Esophagus muscularis mucosa (tissue), 4 donors: ENCODE measurements at regions not wholly inside any gene's neighbourhood (a gene's known extent, or its start where the extent isn't known, plus 50 kb on each side); places are given as distances from the start of the nearest gene placed in this dataset.

Experiments used
- DNase-seq: peaks from one replicate; pipeline ENCODE4 v3.0.0-alpha.2; 2017; ENCODE audit errors: extremely low spot score
- H3K27ac ChIP-seq, 4 donors: fragments of 200-600 bp; sonication (generic); replicated peaks in 1 of 4; 1 replicate in 3 of 4; 2 replicates in 1 of 4; pipeline ENCODE4 v1.5.1; 2016 to 2019; ENCODE audit warnings: mild to moderate bottlenecking in 1 of 4
- H3K27me3 ChIP-seq, 4 donors: fragments of 200-600 bp; sonication (generic); one replicate each; pipeline versions ENCODE4 v1.5.1 to v1.6.0; 2016 to 2019
- H3K36me3 ChIP-seq, 4 donors: fragments of 200-600 bp; sonication (generic); one replicate each; pipeline ENCODE4 v1.5.1; 2016 to 2019
- H3K4me1 ChIP-seq, 4 donors: fragments of 200-600 bp; sonication (generic); one replicate each; pipeline ENCODE4 v1.5.1; 2016 to 2019
- H3K4me3 ChIP-seq, 4 donors: fragments of 200-600 bp; sonication (generic); 1 replicate in 2 of 4; 2 replicates in 2 of 4; pipeline ENCODE4 v1.5.1; 2016 to 2019; ENCODE audit warnings: mild to moderate bottlenecking in 4 of 4, moderate library complexity in 1 of 4
- H3K9me3 ChIP-seq, 4 donors: fragments of 200-600 bp; sonication (generic); 1 replicate in 3 of 4; 2 replicates in 1 of 4; pipeline ENCODE4 v1.5.1; 2016 to 2019
- CTCF ChIP-seq, 3 experiments: fragments of 200-600 bp in 2 of 3; fragments of 450-650 bp in 1 of 3; sonication (generic) in 2 of 3; IDR thresholded peaks; one replicate each; pipeline ENCODE4 v1.5.1; 2017 to 2019; ENCODE audit warnings: antibody characterized with exemption in 3 of 3, mild to moderate bottlenecking in 2 of 3, moderate library complexity in 1 of 3
- EP300 ChIP-seq: sonication (generic); formaldehyde crosslinking; IDR thresholded peaks from one replicate; pipeline ENCODE4 v1.6.1; 2017; ENCODE audit warnings: antibody characterized with exemption
- POLR2A ChIP-seq: fragments of 450-650 bp; IDR thresholded peaks from one replicate; pipeline ENCODE4 v1.6.1; 2017; ENCODE audit warnings: antibody characterized with exemption, moderate library complexity, mild to moderate bottlenecking, low read depth
- POLR2AphosphoS5 ChIP-seq, 2 donors: sonication (generic); formaldehyde crosslinking; IDR thresholded peaks; one replicate each; pipeline ENCODE4 v1.6.1; 2017; ENCODE audit warnings: antibody characterized with exemption in 2 of 2
- WGBS: methylation state at CpG from one replicate; pipeline ENCODE4 v1.1.5; 2018; 5-methylcytosine and 5-hydroxymethylcytosine counted together
- intact Hi-C: fragments of 100-400 bp; cut with DNase I; formaldehyde crosslinking; loops from one replicate; pipeline ENCODE4 v1.15.1; 2023

GRCh38 chr3:117786349-117786748, 1076.8 kb downstream of the TUSC7 start:
- TF ChIP-seq EP300 (no peak), POLR2AphosphoS5 (IDR thresholded peaks at IDR 0.05) (no peak), CTCF (IDR thresholded peaks at IDR 0.05) (no peak), POLR2A (no peak)
- Histone ChIP-seq H3K27me3 (no peaks in the 10 kb centered on the region), H3K27ac (no peak overlapping the region), H3K4me3 (no peak overlapping the region), H3K9me3 (no peaks in the 10 kb centered on the region), H3K36me3 (no peaks in the 10 kb centered on the region), H3K4me1 (peaks cover 0 to 6% (median 0%) of the 10 kb centered on the region in 4 donors)
- intact Hi-C loops, result no loop called here
- WGBS, result 64% methylated on average over 2 of the region's 2 CpGs
- no peak for DNase-seq

GRCh38 chr3:117788061-117788460, 1078.5 kb downstream of the TUSC7 start:
- intact Hi-C loops, result no loop called here
- Histone ChIP-seq H3K27ac (no peak overlapping the region), H3K9me3 (no peaks in the 10 kb centered on the region), H3K36me3 (no peaks in the 10 kb centered on the region), H3K27me3 (peaks cover 0 to 5% (median 0%) of the 10 kb centered on the region in 4 donors), H3K4me1 (peaks cover 0 to 6% (median 0%) of the 10 kb centered on the region in 4 donors), H3K4me3 (no peak overlapping the region)
- TF ChIP-seq POLR2AphosphoS5 (IDR thresholded peaks at IDR 0.05) (no peak), CTCF (IDR thresholded peaks at IDR 0.05) (no peak), EP300 (no peak), POLR2A (no peak)
- DNase-seq, result no peak

- Histone ChIP-seq H3K4me1 (peaks cover 0 to 6% (median 0%) of the 10 kb centered on the region in 4 donors), H3K4me3 (no peak overlapping the region), H3K9me3 (no peaks in the 10 kb centered on the region), H3K36me3 (no peaks in the 10 kb centered on the region), H3K27ac (no peak overlapping the region), H3K27me3 (peaks cover 0 to 5% (median under 1%) of the 10 kb centered on the region in 4 donors)
- DNase-seq, result no peak
- 85% methylated on average over 3 of the region's 3 CpGs for WGBS
- intact Hi-C loops, result no loop called here
- TF ChIP-seq CTCF (IDR thresholded peaks at IDR 0.05) (no peak), EP300 (no peak), POLR2A (no peak), POLR2AphosphoS5 (IDR thresholded peaks at IDR 0.05) (no peak)
Observed at GRCh38 chr3:117788506-117788905, 1078.9 kb downstream of the TUSC7 start.

- Histone ChIP-seq H3K9me3 (no peaks in the 10 kb centered on the region), H3K36me3 (no peaks in the 10 kb centered on the region), H3K4me1 (peaks cover 0 to 6% (median 0%) of the 10 kb centered on the region in 4 donors), H3K4me3 (no peak overlapping the region), H3K27ac (no peak overlapping the region), H3K27me3 (peaks cover 0 to 5% (median 1%) of the 10 kb centered on the region in 4 donors)
- 79% methylated on average over 2 of the region's 2 CpGs for WGBS
- intact Hi-C loops, result no loop called here
- TF ChIP-seq POLR2AphosphoS5 (IDR thresholded peaks at IDR 0.05), result no peak
- no peak for TF ChIP-seq EP300
- TF ChIP-seq CTCF (IDR thresholded peaks at IDR 0.05), result no peak
- no peak for TF ChIP-seq POLR2A
- no peak for DNase-seq
Observed at GRCh38 chr3:117790235-117790987, 1080.8 kb downstream of the TUSC7 start.
